HuH-7 (cell line): ENCODE measurements at regions not wholly inside any gene's neighbourhood (a gene's known extent, or its start where the extent isn't known, plus 50 kb on each side); places are given as distances from the start of the nearest gene placed in this dataset.

Source experiments
- DNase-seq: peaks from one replicate; pipeline ENCODE4 v3.0.0; 2011; ENCODE audit warnings: low spot score

DNA sequence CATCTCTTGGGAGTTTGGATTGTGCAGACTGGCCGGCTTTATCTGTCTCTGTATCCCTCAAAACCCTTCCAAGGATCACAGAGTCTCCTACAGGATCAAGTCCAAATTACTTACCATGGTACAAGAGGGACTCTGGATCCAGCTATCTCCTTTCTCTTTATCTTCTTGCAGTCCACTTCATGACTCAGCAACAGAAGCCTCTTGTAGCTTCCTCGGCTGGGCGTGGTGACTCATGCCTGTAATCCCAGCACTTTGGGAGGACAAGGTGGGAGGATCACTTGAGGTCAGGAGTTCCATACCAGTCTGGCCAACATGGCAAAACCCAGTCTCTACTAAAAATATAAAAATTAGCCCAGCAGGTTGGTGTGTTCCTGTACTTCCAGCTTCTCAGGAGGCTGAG, 189.7 kb downstream of the BCAT1 start:
- DNase-seq, result no peak

DNA sequence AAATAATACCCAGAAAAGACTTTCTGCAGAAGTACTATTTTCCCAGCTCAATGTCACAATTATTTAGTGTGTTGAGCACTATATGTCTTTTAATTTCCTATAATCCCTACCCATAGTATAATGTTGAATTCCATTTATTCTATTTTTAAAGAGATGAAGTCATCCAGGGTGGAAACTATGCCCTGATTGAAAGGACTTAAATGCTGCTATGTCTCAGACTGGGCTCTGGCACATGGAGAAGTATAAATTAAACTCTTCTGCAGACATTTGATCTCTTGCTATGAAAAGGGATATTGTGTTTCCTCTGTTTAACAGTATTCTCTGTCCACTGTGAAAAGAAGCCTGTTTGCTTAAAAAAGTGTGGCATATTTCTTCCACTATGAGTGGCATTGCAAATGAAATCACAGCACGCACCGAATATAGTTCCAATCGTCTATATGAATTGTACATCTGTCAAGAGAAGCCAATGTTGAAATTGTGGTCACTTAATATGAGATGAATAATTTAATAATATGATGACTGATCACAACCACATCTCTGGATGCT, 192.3 kb downstream of the BCAT1 start:
- DNase-seq, result no peak

DNA sequence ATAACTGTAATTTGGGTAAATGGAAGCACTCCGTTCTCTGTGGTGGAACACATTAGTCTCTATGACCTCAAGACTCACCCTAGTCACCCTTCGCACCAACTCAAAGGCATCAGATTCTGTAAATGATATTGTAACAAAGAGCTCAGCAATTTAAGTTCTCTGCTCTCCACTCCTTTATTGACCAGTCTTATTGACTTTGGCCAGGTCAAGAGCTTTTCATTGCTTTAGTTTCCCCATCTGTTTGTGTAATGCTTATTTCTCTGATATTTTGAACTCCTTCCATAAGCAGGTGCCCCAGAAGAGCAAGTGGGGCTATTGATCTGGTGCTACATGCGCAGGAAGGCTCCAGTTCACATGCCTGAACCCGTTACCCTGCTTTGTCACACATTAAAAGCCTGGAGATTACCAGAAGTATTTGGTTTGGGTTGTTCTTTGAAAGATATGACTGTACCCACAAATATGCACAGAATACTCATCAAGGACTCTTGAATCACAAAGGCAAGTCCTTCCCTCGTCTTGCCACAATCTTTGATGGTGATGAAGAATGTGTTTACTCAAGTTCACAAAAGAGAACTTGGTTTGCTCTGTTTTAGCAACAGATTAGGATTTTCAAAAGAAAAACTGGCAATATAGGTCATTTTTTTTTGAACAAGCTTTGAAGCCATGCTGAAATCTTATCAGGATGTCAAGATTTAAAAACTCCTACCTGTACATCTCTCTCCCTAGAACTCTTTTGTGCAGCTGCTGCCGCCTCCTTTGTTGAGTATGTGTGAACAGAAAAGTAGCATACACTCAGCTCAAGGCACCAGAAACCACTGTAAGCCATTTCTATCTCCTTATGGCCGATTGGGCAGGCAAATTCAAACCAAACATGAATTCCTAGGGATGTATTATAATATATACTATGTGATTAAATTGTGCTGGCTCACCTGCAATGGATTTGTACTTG, 193.9 kb downstream of the BCAT1 start:
- DNase-seq, result no peak

DNA sequence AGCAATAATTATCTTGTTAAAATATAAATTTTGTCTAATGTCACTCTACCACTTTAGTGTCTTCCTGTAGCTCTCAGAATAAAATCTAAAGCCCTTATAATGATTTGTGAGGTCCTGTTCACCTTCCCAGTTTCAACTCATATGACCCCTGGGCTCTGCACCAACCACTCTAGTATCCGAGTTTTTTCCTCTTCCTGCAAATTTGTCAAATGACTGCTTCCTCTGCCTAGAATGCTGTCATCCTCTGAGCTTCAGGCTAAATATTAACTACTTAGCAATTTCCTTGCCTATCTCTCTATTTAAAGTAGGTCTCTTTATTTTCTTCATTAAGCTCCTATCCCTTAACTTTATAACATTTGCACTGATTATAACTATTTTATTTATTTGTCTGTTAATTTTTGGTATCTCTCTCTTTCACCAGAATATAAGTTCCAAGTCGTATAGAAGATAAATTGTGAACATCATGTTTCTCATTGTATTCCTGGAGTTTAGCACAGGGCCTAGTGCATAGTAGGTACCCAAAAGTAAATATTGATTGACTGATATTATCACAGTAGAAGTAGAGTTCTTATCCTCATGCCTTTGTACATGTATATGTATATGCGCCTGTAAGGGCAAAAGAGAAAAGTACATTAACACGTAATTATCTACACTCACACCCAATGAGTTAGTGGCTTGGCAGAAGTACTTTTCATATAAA, 196.0 kb downstream of the BCAT1 start:
- DNase-seq, result peak; percentile 24

DNA sequence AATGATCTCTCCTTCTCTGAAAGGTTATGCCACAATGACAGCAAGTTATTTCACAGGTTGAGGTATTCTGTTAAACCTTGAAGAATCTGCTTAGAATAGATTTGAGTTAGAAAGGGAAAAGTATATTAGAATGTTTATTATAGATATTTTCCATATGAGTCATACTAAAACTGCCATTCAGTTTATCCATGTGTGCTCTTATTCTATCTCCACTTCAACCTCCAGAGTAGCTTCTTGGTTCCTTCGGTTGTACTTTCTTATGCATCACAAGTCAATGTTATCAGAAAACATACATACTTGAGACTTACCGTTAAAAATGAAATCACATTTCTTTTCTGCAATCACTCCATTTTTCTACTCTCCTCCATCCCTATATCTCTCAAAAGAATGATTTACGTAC, 197.7 kb downstream of the BCAT1 start:
- DNase-seq, result no peak

DNA sequence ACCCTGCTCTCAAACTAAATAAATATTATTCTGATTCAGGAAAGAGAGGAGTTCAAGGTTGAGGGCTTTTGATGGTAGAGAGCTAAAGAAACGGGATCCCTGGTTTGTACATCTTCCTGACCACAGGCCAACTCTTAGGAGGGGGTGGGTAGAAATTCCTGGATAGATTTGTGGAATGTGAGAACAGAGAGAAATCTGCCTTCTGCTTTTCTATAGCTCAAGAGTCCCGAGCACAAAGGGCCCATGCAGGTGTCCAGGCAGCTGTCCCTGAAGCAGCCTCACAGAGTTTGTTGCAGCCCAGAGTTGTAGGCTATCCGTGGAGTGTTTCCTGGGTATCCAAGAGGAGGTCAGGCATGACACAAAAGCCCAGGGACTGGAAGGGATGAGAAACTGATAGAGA, 198.6 kb downstream of the BCAT1 start:
- DNase-seq, result no peak

DNA sequence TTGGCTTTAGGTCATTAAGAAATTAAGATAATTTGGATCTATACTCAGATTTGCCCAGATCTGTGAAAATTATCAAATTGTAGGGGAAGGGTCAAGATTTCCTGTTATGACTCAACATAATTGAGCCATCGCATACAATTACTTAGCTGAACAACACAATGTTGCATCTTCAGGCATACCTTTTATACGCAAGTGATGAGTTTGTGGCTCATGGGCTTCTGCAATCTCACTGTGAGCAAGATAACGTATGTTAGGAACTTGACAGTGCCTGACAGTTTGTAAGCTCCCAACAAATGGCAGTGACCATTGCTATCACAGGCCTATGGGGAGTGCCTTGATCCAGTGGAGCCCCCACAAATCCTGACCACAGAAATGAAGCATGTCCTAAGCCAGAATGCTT, 199.7 kb downstream of the BCAT1 start:
- DNase-seq, result no peak

DNA sequence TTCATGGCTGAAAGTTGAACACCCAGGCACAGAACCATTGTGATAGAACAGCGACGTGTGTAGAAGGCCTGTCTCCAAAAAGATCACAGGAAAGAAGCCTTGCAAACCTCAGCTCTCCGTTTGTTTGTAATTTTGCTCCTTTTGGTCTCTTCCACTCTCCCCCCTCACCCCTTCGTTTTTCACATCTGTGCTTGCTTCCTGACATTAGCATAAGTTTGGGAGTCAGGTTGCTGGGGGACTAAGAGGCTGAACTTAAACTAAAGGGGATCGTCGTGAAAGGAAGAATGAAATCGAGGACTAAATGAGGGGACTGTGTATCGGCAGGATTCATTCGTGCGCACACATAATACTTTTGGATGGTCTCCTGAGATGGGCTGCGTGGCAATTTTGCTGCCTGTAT, 200.6 kb downstream of the BCAT1 start:
- no peak for DNase-seq

DNA sequence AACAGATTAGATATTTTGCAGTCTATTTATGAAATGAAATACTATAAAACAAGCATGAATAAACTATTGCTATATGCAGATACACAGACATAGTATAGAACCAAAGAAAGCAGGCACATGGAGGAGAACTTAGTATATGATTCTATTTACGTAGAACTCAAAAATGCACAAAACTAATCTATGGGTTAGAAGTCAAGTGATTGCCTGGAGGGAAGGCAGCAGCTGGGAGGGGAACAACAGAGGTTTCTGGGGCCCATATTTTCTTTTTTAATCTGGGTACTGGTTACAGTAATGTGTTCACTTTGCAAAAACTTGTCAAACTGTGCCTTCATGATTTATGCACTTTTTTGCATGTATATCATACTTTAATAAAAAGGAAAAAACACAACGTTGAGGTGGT, 202.0 kb downstream of the BCAT1 start:
- DNase-seq, result no peak

DNA sequence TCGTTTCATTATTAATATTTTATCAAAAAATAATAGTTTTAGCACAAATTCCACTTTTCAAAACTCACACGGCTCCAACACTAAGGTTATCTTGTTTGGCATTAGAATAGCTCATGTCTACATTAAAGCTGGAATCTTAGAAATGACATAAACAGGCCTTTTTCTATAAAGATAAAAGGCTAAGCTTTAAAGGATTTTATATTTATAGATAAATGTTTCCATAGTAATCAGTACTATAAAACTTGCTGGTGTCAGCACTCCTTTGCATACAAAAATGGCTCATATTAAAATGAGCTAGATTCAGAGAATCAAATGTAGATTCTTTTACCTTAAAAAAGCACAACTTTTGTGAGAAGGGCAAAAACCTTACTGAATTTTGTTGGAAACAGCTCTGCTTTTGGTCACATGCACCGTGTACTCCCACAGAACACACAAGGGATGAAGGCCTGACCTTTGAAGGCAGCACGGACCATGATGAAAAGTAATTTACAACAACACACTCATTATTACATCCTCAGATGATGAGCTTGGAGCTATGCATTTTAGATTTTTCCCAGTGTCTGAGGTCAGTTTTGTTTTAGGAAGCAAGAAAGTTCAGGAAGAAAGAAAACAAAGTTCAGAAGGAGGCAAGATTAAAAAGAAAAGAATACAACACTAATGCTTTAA, 202.8 kb downstream of the BCAT1 start:
- DNase-seq, result no peak

DNA sequence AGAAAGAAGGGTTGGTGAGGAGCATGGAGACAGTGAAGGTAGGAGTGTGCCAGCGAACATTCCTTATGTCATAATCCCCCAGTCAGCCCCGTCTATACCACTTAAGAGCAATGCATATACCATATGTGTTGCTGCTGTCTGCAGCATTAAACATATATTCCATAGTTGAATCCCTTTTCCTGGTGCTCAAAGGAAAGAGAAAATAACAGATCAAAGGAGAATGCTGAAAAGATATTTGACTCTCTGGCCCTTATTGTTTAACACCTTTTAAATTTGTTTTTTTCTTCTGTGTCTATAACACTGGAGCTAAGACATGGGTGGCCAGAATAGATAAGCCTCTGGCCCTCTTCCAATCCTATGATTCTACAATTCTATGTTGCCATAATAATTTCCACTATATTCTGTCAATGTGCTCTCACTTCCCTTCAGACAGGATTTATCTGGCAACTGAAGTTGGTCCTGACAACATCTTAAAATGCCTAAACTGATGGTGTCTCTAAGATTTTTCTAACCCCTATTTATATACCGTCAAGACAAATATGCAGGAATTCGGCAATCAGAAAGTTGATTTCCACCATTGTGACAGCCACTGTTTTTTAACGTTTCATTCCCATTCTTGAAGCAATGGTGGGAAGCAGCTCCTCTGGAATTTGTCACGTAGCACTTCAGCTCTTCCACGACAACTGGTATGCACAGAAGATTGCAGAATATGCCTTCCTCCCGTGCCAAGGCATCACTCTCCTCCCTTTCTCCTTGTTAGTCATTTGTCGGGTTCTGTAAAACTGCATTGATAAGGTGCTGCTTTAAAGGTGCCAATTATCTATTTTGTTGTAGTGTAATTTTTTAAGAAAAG, 204.7 kb downstream of the BCAT1 start:
- no peak for DNase-seq

DNA sequence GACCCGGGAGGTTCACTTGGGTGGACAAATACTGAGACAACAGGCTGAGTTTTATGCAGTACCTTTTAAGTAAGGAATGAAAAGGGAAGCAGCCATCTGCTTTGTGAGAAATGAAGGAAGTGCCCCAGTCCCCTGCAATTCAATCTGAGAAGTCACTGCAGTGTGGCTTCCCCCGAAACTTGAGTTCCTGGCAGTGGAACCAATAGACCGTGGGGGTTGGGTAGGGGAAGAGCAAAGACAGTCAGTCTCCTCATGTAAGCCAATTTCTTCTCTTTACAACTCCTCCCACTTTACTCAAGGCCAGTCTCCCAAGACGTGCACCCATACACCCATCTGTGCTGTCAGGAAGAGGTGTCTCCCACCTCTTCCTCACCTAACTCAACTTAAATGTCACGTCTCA, 206.5 kb downstream of the BCAT1 start:
- no peak for DNase-seq

DNA sequence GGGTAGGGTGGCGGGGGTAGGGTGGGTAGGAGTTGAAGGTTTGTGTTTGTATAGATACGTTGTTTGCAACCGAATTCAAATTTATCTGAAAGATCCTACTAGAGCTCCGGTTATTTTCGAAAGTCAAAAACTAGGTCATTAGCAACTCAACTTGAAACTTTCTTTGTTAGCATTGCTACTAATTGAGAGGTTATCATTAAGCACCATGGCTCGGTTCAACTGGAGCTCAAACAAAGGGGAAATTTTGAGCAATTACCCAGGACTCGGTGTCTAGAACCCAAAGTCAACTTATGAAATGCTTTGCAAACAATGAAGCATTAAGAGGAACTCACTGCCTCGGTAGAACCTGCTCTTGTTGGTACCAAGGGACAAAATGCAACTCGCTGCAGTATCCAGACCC, 207.7 kb downstream of the BCAT1 start:
- no peak for DNase-seq

DNA sequence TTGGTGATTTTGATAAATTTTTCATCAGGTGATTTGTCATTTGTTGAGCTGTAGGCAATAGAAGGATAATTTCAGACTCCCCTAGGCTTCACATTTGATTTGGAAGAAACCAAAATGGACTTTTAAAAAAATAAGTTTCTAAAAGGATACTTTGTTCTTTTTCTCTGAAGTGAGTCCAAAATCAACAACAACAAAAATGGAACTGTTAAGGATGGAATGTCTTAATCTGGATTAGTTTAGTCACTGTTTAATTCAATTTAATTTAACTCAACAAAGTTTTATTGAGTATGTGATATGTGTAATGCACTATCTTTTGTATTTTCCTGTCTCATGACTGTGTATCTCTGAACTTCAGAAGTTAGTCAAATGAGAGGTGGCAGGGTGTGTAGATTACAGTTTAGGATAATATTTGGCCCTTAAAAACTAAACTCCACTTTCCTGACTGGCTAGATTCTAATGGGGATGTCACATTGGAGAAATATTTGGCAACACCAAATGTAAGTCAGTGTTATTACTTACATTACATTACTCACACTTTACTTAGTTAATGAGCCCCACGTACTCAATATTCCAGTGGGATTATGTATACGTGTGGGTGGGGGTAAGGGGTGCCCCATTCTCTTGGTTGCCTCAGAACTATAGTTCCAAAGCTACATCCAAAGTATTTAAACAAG, 209.7 kb downstream of the BCAT1 start:
- DNase-seq, result no peak

DNA sequence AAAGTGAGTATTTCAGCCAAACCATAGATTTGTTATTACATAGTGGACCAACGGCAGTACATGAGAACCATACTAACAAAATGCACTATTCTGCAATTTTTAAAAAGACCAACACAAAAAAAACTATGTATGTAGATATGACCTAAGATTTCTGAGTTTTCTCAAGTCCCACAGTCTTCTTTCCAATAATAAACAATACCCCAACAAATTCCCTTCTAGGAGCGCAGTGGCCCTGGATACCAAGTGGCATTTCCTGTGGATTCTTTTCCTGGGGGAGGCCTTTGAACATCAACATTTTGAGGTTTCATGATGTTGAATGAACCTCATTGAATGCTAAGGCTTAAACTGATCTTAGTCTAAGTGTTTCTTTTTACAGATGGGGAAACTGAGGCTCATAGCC, 210.5 kb downstream of the BCAT1 start:
- DNase-seq, result no peak

DNA sequence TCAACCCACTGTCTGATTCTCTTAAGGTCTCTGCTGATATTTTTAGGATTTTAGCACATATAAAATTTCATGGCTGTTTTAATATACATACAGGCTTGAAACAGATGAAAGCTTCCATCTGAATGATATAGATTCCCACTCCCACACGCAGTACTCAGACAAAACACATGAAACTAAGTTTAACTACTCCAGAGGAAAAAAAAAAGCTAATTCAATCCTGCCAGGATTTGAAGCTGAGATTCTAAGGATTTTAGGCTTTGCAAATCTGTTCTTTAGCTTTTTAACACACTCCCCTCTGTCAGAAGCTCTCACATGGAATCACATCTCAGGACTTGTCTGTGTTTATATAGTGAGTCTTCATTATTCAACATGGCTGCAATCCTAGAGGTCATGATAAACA, 217.3 kb downstream of the BCAT1 start:
- no peak for DNase-seq

DNA sequence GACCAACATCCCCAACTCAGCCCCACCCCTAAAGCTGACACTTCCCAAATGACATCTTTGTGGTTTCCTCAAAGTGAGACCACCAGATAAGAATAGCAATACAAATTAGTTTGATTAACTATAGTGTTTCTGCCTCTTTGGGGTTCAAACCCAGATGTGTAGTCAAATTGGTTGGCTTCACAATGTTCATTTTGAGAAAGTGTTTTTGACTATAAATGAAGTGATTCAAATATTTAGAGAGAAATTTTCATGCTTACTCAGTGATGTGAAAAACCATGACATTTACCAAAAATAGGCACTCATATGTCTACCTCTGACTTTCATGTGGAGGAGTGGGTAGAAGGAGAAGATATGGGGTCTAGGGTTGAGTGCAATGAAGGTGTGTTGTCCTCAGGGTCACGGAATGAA, 218.4 kb downstream of the BCAT1 start:
- DNase-seq, result no peak

DNA sequence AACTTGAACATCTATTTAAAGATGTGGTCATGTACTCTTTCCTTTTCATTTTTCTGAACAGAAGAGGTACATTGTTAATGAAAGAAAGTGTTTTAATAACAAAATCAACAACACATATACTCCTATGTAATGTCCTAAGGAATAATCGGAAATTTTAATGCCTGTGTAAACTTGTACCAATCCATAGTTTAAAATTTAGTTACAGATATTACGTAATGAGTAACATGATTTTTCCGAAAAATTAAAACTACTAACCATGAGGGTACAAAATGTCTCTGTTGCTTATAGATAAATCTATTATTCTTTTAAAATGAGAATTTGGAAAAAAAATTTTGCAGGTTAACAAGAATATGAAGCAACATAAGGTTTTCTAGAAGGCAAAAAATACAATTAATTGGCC, 220.1 kb downstream of the BCAT1 start:
- DNase-seq, result no peak

DNA sequence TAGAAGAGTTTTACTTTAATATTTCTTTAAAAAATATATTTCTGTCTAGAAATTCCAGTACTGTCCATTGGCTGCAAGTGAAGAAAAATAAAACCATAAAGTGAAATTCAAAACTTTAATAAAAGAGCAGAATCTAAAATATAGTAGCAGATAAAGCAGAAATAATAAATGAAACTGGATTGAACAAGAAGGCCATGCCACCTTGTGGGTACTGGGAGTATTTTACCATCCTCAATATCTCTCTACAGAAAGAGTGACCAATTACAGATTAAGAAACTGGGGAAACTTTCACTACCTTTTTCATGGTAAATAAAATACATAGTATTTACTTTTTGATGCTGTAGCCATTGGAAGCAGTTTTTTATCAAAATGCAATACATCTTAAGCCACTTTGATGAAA, 220.5 kb downstream of the BCAT1 start:
- DNase-seq, result peak; percentile 28

DNA sequence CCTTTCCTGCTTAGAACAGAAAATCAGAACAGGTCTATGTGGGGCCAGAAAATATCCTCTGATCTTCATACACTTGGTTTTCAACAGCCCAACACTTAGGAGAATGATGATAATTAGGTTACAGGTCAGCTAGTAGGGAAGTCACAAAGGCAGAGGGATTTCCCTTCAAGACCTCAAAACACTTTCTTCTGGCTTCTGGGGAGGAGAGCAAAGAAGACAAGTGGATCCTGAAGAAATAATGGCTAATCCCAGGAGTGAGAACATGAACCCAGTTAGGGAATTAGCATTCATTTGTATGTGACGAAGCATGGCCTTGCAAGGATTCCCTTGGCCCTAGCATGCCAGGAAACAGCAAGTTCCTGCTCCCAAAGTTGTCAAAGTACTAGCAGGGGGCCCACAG, 223.3 kb downstream of the BCAT1 start:
- no peak for DNase-seq

DNA sequence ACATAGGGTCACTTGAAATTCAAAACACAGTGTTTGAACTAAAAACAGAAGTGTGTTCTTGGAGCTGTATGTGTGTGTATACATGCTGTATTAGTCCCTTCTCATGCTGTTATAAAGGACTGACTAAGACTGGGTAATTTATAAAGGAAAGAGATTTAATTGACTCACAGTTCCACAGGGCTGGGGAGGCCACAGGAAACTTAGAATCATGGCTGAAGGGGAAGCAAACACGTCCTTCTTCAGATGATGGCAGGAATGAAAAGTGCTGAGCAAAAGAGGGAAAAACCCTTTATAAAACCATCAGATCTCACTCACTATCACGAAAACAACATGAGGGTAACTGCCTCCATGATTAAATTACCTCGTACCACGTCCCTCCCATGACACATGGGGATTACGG, 224.1 kb downstream of the BCAT1 start:
- no peak for DNase-seq
